AG09309 (cell line): ENCODE measurements at regions not wholly inside any gene's neighbourhood (a gene's known extent, or its start where the extent isn't known, plus 50 kb on each side); places are given as distances from the start of the nearest gene placed in this dataset.

Experiments used
- DNase-seq: peaks from one replicate; pipeline ENCODE4 v3.0.0-alpha.2; 2010; ENCODE audit warnings: low read depth
- H3K4me3 ChIP-seq: 2 replicates; pipeline ENCODE4 v1.5.1; 2011; ENCODE audit warnings: mild to moderate bottlenecking, low read depth, low read length, moderate library complexity; ENCODE audit not compliant: control insufficient read depth
- CTCF ChIP-seq: IDR thresholded peaks from 2 replicates; pipeline ENCODE4 v1.5.1; 2011; ENCODE audit warnings: mild to moderate bottlenecking, low read depth, low read length, inconsistent platforms; ENCODE audit not compliant: insufficient read depth, control insufficient read depth; ENCODE audit errors: missing control alignments

GRCh38 chr9:117624106-117624505 is 80.1 kb upstream of the TLR4 start:
- no peak for DNase-seq
- no peak for TF ChIP-seq CTCF

GRCh38 chr9:117622347-117622746 is 81.9 kb upstream of the TLR4 start:
- DNase-seq = no peak
- TF ChIP-seq CTCF = peak; percentile 6

More at GRCh38 chr9:117624106-117624505, 80.1 kb upstream of the TLR4 start:
- H3K4me3 ChIP-seq = no peak overlapping the region

GRCh38 chr9:117616431-117616831 is 87.8 kb upstream of the TLR4 start:
- DNase-seq = no peak
- H3K4me3 ChIP-seq = no peak overlapping the region

More at GRCh38 chr9:117622347-117622746, 81.9 kb upstream of the TLR4 start:
- H3K4me3 ChIP-seq = no peak overlapping the region

GRCh38 chr9:117612317-117612716 is 91.9 kb upstream of the TLR4 start:
- no peak for DNase-seq
- TF ChIP-seq CTCF = no peak
- H3K4me3 ChIP-seq = no peak overlapping the region

More at GRCh38 chr9:117616431-117616831, 87.8 kb upstream of the TLR4 start:
- TF ChIP-seq CTCF = no peak

GRCh38 chr9:117597977-117598376 is 106.2 kb upstream of the TLR4 start:
- no peak for TF ChIP-seq CTCF
- no peak overlapping the region for H3K4me3 ChIP-seq
- DNase-seq = no peak

GRCh38 chr9:117596678-117597077 is 107.5 kb upstream of the TLR4 start:
- TF ChIP-seq CTCF = no peak
- H3K4me3 ChIP-seq = no peak overlapping the region
- no peak for DNase-seq

GRCh38 chr9:117595650-117596049 is 108.6 kb upstream of the TLR4 start:
- DNase-seq = no peak
- no peak overlapping the region for H3K4me3 ChIP-seq
- TF ChIP-seq CTCF = no peak
